SK-N-MC (cell line): ENCODE measurements at regions not wholly inside any gene's neighbourhood (a gene's known extent, or its start where the extent isn't known, plus 50 kb on each side); places are given as distances from the start of the nearest gene placed in this dataset.

Experiments
- EZH2 ChIP-seq: fragments of 200-600 bp; sonication (generic); IDR thresholded peaks from one replicate; pipeline ENCODE4 v1.6.1; 2017; ENCODE audit warnings: antibody characterized with exemption
- POLR2AphosphoS5 ChIP-seq: IDR thresholded peaks from 2 replicates; pipeline ENCODE4 v1.6.1; 2012; ENCODE audit warnings: mild to moderate bottlenecking, low read depth, low read length, borderline replicate concordance

DNA sequence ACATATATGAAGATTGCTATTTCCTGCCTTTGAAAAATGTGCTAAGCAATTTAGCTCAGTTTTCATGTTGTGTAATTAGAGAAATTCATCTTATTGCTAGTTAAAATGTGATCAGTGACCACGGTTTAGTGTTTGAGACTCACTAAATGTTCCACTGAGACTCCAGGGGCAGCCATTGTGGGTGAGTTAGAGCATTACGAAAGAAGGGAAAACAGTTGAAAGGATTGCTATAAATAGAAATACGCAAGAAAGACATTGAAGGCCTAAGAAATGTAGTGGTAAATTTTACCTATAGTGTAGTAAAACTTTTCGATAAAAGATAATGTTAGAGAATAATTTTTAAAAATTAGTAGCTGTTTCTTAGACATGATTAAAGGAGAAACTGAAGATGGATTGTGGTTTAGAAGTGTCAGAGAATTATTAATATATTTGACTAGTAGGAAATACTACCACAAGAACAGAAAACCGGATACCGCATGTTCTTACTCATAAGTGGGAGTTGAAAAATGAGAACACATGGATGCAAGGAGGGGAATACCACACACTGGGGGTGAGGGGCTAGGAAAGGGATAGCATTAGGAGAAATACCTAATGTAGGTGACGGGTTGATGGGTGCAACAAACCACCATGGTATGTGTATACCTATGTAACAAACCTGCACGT is 394.5 kb downstream of the SEMA3D start:
- no peak for TF ChIP-seq EZH2
- no peak for TF ChIP-seq POLR2AphosphoS5
